Endothelial cell of umbilical vein (primary cell): ENCODE measurements at regions not wholly inside any gene's neighbourhood (a gene's known extent, or its start where the extent isn't known, plus 50 kb on each side); places are given as distances from the start of the nearest gene placed in this dataset.

Source experiments
- CTCF ChIP-seq, 2 donors: IDR thresholded peaks; 1 replicate in 1 of 2; 2 replicates in 1 of 2; pipeline ENCODE4 v1.5.1; 2011; ENCODE audit warnings: low read length in 2 of 2, mild to moderate bottlenecking in 2 of 2, moderate library complexity in 2 of 2, control low read depth in 1 of 2, inconsistent platforms in 1 of 2, low read depth in 1 of 2; ENCODE audit not compliant: insufficient read depth in 1 of 2; ENCODE audit errors: extremely low read depth in 1 of 2
- EZH2 ChIP-seq: IDR thresholded peaks from 2 replicates; pipeline ENCODE4 v1.6.1; 2012; ENCODE audit warnings: borderline replicate concordance, low read depth, mild to moderate bottlenecking, moderate library complexity, low read length, inconsistent platforms; ENCODE audit not compliant: severe bottlenecking
- MYC ChIP-seq: IDR thresholded peaks from one replicate; pipeline ENCODE4 v1.6.1; 2011; ENCODE audit warnings: mild to moderate bottlenecking, low read depth, low read length
- POLR2A ChIP-seq: IDR thresholded peaks from 2 replicates; pipeline ENCODE4 v1.6.1; 2012; ENCODE audit warnings: low read depth, mild to moderate bottlenecking, control low read depth, low read length
- POLR2AphosphoS5 ChIP-seq: IDR thresholded peaks from 2 replicates; pipeline ENCODE4 v1.6.1; 2012; ENCODE audit warnings: low read depth, mild to moderate bottlenecking, control low read depth, low read length, moderate library complexity; ENCODE audit not compliant: insufficient read depth

GRCh38 chr21:16358784-16359183 lies 629.0 kb downstream of the USP25 start:
- TF ChIP-seq POLR2AphosphoS5 (no peak), POLR2A (no peak), CTCF (IDR thresholded peaks at IDR 0.05; ENCODE audit: extremely low read depth in 1 of 2, insufficient read depth in 1 of 2, low read depth in 1 of 2, low read length in 2 of 2) (no peak), EZH2 (no peak), MYC (no peak)
